Lung (tissue), 11 donors: ENCODE measurements at regions not wholly inside any gene's neighbourhood (a gene's known extent, or its start where the extent isn't known, plus 50 kb on each side); places are given as distances from the start of the nearest gene placed in this dataset.
A peak's percentile ranks its signal among the peaks of the same experiment; 100 is the strongest.

Experiments
- ATAC-seq: fragments of 200-7000 bp; cut with Tn5 transposase; one replicate; pipeline ENCODE4 v1.9.1; 2020; ENCODE audit warnings: moderate number of reproducible peaks; ENCODE audit not compliant: insufficient read depth, low FRiP score
- DNase-seq, 3 donors: peaks; one replicate each; pipeline ENCODE4 v3.0.0-alpha.2; 2013 to 2017
- H3K27ac ChIP-seq, 2 donors: one replicate each; pipeline ENCODE4 v1.5.1; 2013; ENCODE audit warnings: mild to moderate bottlenecking in 2 of 2, moderate library complexity in 2 of 2, control low read depth in 1 of 2, inconsistent platforms in 1 of 2, low read depth in 1 of 2, low read length in 1 of 2
- H3K27me3 ChIP-seq, 3 donors: one replicate each; pipeline ENCODE4 v1.5.1; 2013; ENCODE audit warnings: low read length in 2 of 3; ENCODE audit not compliant: control insufficient read depth in 3 of 3, insufficient read depth in 3 of 3
- H3K36me3 ChIP-seq, 4 donors: one replicate each; pipeline ENCODE4 v1.5.1; 2013; ENCODE audit warnings: low read length in 4 of 4, mild to moderate bottlenecking in 1 of 4, moderate library complexity in 1 of 4; ENCODE audit not compliant: control insufficient read depth in 4 of 4, insufficient read depth in 4 of 4
- H3K4me1 ChIP-seq, 5 donors: one replicate each; pipeline ENCODE4 v1.5.1; 2013; ENCODE audit warnings: low read length in 5 of 5, mild to moderate bottlenecking in 2 of 5, moderate library complexity in 1 of 5; ENCODE audit not compliant: control insufficient read depth in 5 of 5, insufficient read depth in 5 of 5
- H3K4me3 ChIP-seq: one replicate; pipeline ENCODE4 v1.5.1; 2013; ENCODE audit warnings: mild to moderate bottlenecking, control low read depth, moderate library complexity
- H3K9ac ChIP-seq, 2 donors: one replicate each; pipeline ENCODE4 v1.5.1; 2013; ENCODE audit warnings: low read length in 2 of 2, control low read depth in 1 of 2; ENCODE audit not compliant: insufficient read depth in 1 of 2
- H3K9me3 ChIP-seq, 4 donors: one replicate each; pipeline ENCODE4 v1.5.1; 2013; ENCODE audit warnings: low read length in 3 of 4, mild to moderate bottlenecking in 1 of 4, moderate library complexity in 1 of 4; ENCODE audit not compliant: control insufficient read depth in 4 of 4, insufficient read depth in 3 of 4
- CTCF ChIP-seq: IDR thresholded peaks from 2 replicates; pipeline ENCODE4 v1.5.1; 2012; ENCODE audit warnings: mild to moderate bottlenecking; ENCODE audit errors: control extremely low read depth, extremely low read depth
- WGBS, 2 donors: extraction: QIAGEN DNeasy Blood & Tissue Kit; methylation state at CpG; one replicate each; pipeline ENCODE4 v1.1.7; 2013; 5-methylcytosine and 5-hydroxymethylcytosine counted together
- donor health status: control.
- donor health status: control.
- donor health status: Bipolar disorder and iron deficiency.
- donor health status: healthy.
- donor health status: DM: yes; HTN: yes; CAD: no.

GRCh38 chr10:2631557-2632205 lies 435.7 kb upstream of the PFKP start:
- WGBS, 2 donors = 79 to 83% methylated on average over 11 of the region's 11 CpGs
- Histone ChIP-seq H3K9me3 (peaks cover 0 to 1% (median 0%) of the 10 kb centered on the region in 4 donors), H3K4me3 (no peak overlapping the region), H3K4me1 (no peaks in the 10 kb centered on the region), H3K27ac (no peak overlapping the region), H3K9ac (no peak overlapping the region), H3K36me3 (no peaks in the 10 kb centered on the region), H3K27me3 (no peaks in the 10 kb centered on the region)
- no peak for DNase-seq
- ATAC-seq = no peak
- TF ChIP-seq CTCF = no peak

- TF ChIP-seq CTCF = no peak
- H3K9me3 ChIP-seq = no peaks in the 10 kb centered on the region
- H3K4me1 ChIP-seq = no peaks in the 10 kb centered on the region
- H3K36me3 ChIP-seq = no peaks in the 10 kb centered on the region
- no peak overlapping the region for H3K9ac ChIP-seq
- H3K4me3 ChIP-seq = no peak overlapping the region
- no peaks in the 10 kb centered on the region for H3K27me3 ChIP-seq
- ATAC-seq = no peak
- DNase-seq = no peak
- H3K27ac ChIP-seq = no peak overlapping the region
- WGBS, 2 donors = 76 to 84% methylated on average over 6 of the region's 6 CpGs
These were observed 438.6 kb upstream of the PFKP start for GRCh38 chr10:2628705-2629104.

- Histone ChIP-seq H3K9me3 (no peaks in the 10 kb centered on the region), H3K27me3 (no peaks in the 10 kb centered on the region), H3K36me3 (no peaks in the 10 kb centered on the region), H3K27ac (no peak overlapping the region), H3K4me1 (no peaks in the 10 kb centered on the region), H3K4me3 (peak overlapping the region; percentile 19), H3K9ac (no peak overlapping the region)
- TF ChIP-seq CTCF = no peak
- 79 to 88% methylated on average over 1 of the region's 1 CpG for WGBS, 2 donors
- DNase-seq (no peak), ATAC-seq (no peak)
These were observed 439.4 kb upstream of the PFKP start for GRCh38 chr10:2627969-2628368.

- DNase-seq (no peak), ATAC-seq (no peak)
- Histone ChIP-seq H3K27ac (no peak overlapping the region), H3K9ac (no peak overlapping the region), H3K36me3 (no peaks in the 10 kb centered on the region), H3K27me3 (no peaks in the 10 kb centered on the region), H3K4me3 (no peak overlapping the region), H3K4me1 (no peaks in the 10 kb centered on the region), H3K9me3 (no peaks in the 10 kb centered on the region)
- WGBS, 2 donors = 86 to 89% methylated on average over 10 of the region's 10 CpGs
- no peak for TF ChIP-seq CTCF
These were observed 442.3 kb upstream of the PFKP start for GRCh38 chr10:2625094-2625493.
